HG03521 (cell line): ENCODE measurements at regions not wholly inside any gene's neighbourhood (a gene's known extent, or its start where the extent isn't known, plus 50 kb on each side); places are given as distances from the start of the nearest gene placed in this dataset.

Source experiments
- ATAC-seq: cut with Tn5 transposase; IDR thresholded peaks from one replicate; pipeline ENCODE4 v1.9.1; 2021; ENCODE audit warnings: mild to moderate bottlenecking, moderate library complexity; ENCODE audit not compliant: unreplicated experiment

GRCh38 chr22:22799561-22799960 is 88.1 kb upstream of the IGLL5 start:
- ATAC-seq, result no peak

- no peak for ATAC-seq
These were observed 86.9 kb upstream of the IGLL5 start for GRCh38 chr22:22800716-22801115.

GRCh38 chr22:22802339-22802970 is 85.2 kb upstream of the IGLL5 start:
- ATAC-seq, result no peak

- no peak for ATAC-seq
These were observed 84.2 kb upstream of the IGLL5 start for GRCh38 chr22:22803285-22803853.

GRCh38 chr22:22810018-22810427 is 77.6 kb upstream of the IGLL5 start:
- no peak for ATAC-seq

- no peak for ATAC-seq
These were observed 77.1 kb upstream of the IGLL5 start for GRCh38 chr22:22810471-22810870.

- ATAC-seq, result no peak
These were observed 76.3 kb upstream of the IGLL5 start for GRCh38 chr22:22811016-22812009.

GRCh38 chr22:22812031-22812905 is 75.3 kb upstream of the IGLL5 start:
- no peak for ATAC-seq

- ATAC-seq, result no peak
These were observed 74.2 kb upstream of the IGLL5 start for GRCh38 chr22:22813126-22814075.

- ATAC-seq, result no peak
These were observed 72.8 kb upstream of the IGLL5 start for GRCh38 chr22:22814666-22815396.

- no peak for ATAC-seq
These were observed 72.0 kb upstream of the IGLL5 start for GRCh38 chr22:22815397-22816170.

- no peak for ATAC-seq
These were observed 71.5 kb upstream of the IGLL5 start for GRCh38 chr22:22816171-22816514.

GRCh38 chr22:22816766-22817410 is 70.7 kb upstream of the IGLL5 start:
- ATAC-seq, result no peak

GRCh38 chr22:22817468-22818201 is 70.0 kb upstream of the IGLL5 start:
- ATAC-seq, result no peak

GRCh38 chr22:22818202-22818538 is 69.4 kb upstream of the IGLL5 start:
- no peak for ATAC-seq

- no peak for ATAC-seq
These were observed 68.5 kb upstream of the IGLL5 start for GRCh38 chr22:22818861-22819855.
